NB4 (cell line): ENCODE measurements at regions not wholly inside any gene's neighbourhood (a gene's known extent, or its start where the extent isn't known, plus 50 kb on each side); places are given as distances from the start of the nearest gene placed in this dataset.

ENCODE experiments used
- DNase-seq: peaks from one replicate; pipeline ENCODE4 v3.0.0; 2010; ENCODE audit warnings: low read depth
- H3K4me3 ChIP-seq: one replicate; pipeline ENCODE4 v1.5.1; 2011; ENCODE audit warnings: mild to moderate bottlenecking, low read depth, low read length, moderate library complexity
- MYC ChIP-seq: IDR thresholded peaks from 2 replicates; pipeline ENCODE4 v1.6.1; 2011; ENCODE audit warnings: low read depth, low read length
- POLR2A ChIP-seq: IDR thresholded peaks from 2 replicates; pipeline ENCODE4 v1.6.1; 2011; ENCODE audit warnings: mild to moderate bottlenecking; ENCODE audit not compliant: insufficient read length; ENCODE audit errors: extremely low read depth
- TF ChIP-seq, protein P1 (sequence below): IDR thresholded peaks from 2 replicates; pipeline ENCODE4 v1.6.1; 2011; ENCODE audit warnings: low read depth, low read length
- TF ChIP-seq, protein P2 (sequence below): IDR thresholded peaks from one replicate; pipeline ENCODE4 v1.5.1; 2012; ENCODE audit warnings: low read depth, low read length

DNA sequence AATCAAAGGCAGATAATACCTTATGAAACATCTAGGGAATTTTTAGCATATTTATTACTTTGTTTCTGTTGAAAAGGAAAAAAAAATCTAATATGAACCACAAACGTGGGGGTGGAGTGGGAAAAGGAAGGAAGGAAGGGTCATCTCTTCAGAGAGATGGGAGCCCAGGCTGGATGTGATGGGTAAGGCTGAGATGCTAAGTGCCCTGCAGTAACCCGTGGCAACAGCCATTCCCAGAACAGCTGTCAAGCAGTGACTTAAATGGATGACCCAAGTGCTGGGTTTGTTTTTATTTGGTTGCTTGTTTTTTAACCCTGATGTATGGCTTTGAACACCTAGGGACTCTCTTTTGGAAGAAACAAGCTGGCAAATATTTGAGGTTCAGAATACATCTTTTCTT lies 50.7 kb upstream of the KLF7 start:
- DNase-seq, result no peak

DNA sequence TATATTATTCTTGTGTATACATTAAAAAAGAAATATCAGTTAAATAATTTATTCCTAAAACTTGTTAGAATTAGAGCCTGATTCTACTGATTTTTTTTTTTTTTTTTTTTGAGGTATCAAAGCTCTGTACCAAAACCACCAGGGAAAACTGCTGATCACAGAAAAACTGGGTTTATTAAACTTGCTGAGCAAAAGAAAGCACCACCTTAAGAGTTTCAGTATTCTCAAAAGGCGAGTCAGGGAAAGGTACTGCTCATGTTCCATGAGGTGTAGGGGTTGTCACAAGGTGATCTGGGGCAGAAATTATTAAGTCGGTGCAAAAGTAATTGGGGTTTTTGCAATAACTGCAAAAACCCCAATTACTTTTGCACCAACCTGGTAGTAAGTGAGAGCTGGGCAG lies 51.7 kb upstream of the KLF7 start:
- TF ChIP-seq, protein P1, sequence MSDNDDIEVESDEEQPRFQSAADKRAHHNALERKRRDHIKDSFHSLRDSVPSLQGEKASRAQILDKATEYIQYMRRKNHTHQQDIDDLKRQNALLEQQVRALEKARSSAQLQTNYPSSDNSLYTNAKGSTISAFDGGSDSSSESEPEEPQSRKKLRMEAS, result no peak
- TF ChIP-seq MYC (no peak), POLR2A (no peak)
- TF ChIP-seq, protein P2, sequence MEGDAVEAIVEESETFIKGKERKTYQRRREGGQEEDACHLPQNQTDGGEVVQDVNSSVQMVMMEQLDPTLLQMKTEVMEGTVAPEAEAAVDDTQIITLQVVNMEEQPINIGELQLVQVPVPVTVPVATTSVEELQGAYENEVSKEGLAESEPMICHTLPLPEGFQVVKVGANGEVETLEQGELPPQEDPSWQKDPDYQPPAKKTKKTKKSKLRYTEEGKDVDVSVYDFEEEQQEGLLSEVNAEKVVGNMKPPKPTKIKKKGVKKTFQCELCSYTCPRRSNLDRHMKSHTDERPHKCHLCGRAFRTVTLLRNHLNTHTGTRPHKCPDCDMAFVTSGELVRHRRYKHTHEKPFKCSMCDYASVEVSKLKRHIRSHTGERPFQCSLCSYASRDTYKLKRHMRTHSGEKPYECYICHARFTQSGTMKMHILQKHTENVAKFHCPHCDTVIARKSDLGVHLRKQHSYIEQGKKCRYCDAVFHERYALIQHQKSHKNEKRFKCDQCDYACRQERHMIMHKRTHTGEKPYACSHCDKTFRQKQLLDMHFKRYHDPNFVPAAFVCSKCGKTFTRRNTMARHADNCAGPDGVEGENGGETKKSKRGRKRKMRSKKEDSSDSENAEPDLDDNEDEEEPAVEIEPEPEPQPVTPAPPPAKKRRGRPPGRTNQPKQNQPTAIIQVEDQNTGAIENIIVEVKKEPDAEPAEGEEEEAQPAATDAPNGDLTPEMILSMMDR, result no peak
- no peak for DNase-seq
- H3K4me3 ChIP-seq, result no peak overlapping the region

More for the DNA sequence above, 50.7 kb upstream of the KLF7 start:
- TF ChIP-seq, protein P2, result no peak
- no peak for TF ChIP-seq MYC
- TF ChIP-seq, protein P1, result no peak
- TF ChIP-seq POLR2A, result no peak
- H3K4me3 ChIP-seq, result no peak overlapping the region

DNA sequence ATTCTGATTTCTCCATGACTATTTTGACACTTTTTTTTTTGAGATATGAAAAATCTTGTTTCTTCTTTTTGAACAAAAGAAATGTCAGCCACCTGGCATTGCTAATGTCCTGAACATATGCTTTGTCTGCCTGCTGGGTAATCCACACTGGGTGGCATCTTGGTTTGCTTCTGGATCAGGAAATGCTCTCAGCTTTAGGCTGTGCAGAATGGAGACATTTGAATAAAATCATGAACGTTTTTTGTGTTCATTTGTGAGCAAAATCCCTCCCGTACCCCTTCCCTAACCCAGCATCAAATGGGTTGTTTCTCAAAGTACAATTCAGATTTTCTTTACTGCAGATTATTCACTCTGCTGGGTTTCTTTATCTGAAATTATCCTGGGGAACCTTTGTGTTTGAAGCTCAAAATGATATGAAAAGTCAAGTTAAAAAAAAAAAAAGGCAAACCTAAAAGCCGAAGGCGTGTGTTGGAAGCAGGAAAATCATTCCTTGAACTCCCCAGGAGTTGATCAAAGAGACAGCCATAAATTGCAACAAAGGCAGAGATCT lies 53.4 kb upstream of the KLF7 start:
- no peak for DNase-seq
- H3K4me3 ChIP-seq, result no peak overlapping the region
- TF ChIP-seq, protein P1, result no peak
- TF ChIP-seq POLR2A, result no peak
- TF ChIP-seq, protein P2, result no peak
- no peak for TF ChIP-seq MYC

DNA sequence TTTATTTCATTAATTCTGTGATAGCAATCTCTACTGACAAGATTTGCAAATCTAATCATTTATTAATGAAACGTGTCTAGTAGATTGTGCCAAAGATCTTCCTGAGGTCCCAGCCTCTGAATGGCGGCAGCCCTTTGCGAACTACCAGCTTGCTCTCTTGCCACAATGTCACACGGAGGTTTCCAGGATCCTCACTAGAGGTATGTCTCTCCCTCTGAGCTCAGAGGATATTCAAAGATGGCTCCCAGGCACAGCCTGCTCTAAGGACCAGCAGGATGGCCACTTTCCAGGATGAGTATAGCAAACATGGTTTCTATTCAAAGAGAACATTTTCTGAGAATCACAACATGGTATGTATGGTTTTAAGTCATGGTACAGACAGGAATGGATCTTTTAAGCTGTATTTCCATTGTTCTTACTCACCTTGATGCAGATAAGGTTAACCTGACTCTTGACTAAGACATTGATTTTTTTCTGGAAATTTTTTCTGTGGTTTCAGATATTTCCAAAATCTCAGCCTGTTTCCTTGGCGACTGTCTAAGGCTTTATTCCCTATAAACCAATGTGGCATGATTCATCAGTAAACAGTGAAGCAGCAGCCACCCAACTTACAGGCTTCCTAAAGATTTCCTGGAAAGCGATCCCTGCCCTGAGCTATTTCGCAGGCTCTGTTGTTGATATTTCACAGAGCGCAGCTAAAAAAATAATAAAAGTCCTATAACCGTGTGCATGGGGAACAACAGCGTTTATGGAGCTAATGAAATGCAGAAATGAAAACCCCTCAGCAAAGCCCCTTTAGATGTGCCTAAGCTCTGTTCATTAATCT lies 54.1 kb upstream of the KLF7 start:
- no peak overlapping the region for H3K4me3 ChIP-seq
- DNase-seq, result no peak
- TF ChIP-seq MYC (no peak), POLR2A (no peak)
- TF ChIP-seq, protein P2, result no peak
- TF ChIP-seq, protein P1, result no peak

DNA sequence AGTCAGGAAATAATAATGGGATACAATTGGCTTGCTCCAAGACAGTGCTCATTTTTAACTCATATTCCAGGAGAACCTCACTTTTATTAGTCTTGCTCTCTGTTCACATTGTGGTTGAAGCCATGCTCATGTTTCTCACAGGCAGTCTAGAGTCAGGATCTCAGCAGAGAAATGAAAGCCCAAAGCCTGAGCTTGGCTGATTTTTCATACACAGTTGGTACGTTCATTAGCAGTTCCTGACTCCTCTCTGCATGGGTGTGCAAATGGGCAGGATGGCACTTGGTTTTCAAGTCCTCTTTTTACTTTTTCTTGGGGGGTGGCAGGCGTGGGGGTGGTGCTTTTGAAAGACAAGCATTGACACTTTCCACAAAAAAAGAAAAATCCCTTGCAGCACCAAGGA lies 56.0 kb upstream of the KLF7 start:
- H3K4me3 ChIP-seq, result no peak overlapping the region
- TF ChIP-seq, protein P2, result no peak
- TF ChIP-seq MYC (no peak), POLR2A (no peak)
- TF ChIP-seq, protein P1, result no peak
- DNase-seq, result no peak
